NOMO-1 treated with dmso at 0.1 percent for 144 hours (cell line): ENCODE measurements at regions not wholly inside any gene's neighbourhood (a gene's known extent, or its start where the extent isn't known, plus 50 kb on each side); places are given as distances from the start of the nearest gene placed in this dataset.

Experiments used
- DNase-seq: peaks from one replicate; lab custom pipeline; 2025; ENCODE audit not compliant: unreplicated experiment; lab: John Stamatoyannopoulos, UW

DNA sequence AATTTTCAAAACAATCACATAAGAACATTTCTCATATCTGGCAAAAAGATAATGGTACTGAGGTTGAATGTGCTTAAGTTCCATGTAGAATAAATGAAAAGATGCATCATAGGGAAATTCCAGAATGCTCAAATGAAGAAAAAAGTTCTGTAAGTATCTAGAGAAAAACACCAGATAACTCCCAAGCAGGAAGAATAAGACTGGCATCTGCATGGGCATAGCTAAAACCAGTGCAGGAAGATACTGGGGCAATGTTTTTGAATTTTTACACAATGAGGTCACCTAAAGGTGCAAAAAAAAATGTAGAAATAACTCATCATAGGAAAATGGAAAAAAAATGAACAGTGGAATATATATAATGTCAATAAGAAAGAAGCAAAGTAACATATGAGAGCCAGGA, 275.2 kb downstream of the BAMBI start:
- no peak for DNase-seq

DNA sequence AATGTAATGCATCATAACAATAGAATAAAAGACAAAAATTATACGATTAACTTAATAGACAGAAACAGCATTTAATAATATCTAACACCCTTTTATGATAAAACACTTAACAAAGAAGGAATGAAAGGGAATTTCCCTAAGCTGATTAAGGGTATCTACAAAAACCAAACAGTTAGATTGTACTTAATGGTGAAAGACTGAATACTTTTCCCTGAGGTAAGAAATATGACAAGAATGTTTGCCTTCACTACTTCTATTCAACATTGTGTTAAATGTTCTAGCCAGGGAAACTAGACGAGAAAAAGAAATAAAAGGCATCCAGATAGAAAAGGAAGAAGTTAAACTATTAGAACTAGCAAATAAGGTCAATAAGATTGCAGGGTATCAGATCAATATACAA, 276.9 kb downstream of the BAMBI start:
- no peak for DNase-seq

DNA sequence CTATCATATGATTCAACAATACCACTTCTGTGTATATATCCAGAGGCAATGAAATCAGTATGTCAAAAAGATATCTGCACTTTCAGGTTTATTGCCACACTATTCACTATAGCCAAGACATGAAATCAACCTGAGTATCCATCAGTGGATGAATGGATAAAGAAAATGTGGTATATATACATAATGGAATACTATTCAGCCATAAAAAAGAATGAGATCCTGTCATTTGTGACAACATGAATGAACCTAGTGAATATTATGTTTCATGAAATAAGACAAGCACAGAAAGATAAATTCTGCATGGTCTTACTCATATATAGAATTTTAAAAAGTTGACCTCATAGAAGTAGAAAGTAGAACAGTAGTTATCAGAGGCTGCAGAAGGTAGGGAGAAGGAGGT, 281.1 kb downstream of the BAMBI start:
- no peak for DNase-seq

DNA sequence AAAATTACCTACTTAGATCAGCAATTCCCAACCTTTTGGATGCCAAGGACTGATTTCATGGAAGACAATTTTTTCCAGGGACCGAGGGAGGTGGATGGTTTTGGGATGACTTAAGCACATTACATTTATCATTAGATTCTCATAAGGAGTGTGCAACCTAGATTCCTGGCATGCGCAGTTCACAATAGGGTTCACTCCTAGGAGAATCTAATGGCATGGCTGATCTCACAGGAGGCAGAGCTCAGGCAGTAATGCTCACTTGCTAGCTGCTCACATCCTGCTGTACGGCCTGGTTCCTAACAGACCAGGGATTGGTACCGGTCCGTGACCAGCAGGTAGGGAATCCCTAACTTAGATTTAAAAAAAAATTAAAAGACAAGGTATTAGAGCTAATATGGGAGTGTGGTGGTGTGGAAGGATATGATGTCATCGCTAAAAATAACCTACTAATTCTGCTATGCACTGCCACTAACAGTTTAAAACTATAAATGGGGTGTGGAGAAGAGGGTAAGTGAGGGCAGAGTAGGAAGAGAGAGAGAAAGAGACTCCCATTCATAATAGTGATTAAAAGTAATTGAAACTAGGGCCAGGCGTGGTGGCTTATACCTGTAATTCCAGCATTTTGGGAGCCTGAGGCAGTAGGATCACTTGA, 282.7 kb downstream of the BAMBI start:
- no peak for DNase-seq

DNA sequence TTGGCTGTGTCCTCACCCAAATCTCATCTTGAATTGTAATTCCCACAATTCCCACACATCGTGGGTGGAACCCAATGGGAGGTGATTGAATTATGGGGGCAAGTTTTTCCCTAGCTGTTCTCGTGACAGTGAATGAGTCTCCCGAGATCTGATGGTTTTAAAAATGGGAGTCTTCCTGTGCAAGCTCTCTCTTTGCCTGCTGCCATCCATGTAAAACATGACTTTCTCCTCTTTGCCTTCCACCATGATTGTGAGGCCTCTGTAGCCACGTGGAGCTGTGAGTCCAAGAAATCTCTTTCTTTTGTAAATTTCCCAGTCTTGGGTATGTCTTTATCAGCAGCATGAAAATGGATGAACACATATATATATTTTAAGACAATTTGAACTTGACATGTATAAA, 285.4 kb downstream of the BAMBI start:
- DNase-seq: no peak

DNA sequence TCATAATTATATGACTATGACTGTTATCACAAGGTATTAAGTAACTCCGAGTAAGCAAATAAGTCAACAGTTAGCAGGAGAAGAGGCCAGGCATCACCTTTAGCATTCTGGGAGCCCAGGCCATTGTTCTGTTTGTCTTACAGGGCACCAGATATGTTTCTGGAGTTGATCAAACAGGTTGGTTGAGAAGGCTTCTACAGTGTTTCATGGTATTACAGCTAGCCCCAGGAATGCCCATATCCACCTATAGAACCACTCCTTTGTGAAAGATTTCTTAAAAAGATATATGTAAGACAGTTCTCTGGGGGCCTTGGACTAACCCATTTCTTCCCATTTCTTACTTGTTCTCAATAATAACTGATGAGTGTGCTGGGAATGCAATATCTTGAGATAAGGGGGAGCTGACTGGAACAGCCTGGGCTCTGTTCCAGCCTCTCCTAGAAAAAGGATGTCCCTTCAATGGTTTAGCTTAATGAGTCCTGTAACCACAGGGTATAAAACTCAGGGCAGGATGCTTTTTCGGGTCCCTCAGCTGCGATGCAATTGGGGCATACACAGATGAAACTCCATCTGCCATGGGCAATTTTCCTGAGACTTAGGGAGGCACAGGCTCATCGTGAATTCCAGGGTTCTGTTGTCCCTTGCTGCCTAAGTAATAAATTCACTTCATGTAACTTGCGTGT, 286.4 kb downstream of the BAMBI start:
- DNase-seq: no peak

- no peak for DNase-seq
These were observed 288.6 kb downstream of the BAMBI start for GRCh38 chr10:28965937-28966336.

DNA sequence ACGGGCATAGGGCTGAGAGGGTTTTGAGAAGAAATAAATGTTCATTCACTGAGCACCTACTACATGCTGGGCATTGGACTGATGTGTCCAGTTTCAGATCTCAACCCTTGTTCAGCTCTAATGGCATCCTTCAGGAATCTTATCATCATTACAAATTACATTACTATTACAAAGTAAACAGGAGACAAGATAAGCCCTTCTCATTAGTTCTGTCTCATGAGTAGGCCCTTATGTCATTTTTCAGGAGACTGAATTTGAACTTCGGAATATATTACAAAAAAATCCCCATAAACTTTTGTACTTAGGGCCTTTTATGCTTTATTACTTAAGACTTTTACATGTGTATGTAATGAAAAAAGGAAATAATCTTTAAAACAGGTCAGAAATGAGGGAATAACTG, 289.7 kb downstream of the BAMBI start:
- DNase-seq: no peak

- no peak for DNase-seq
These were observed 292.1 kb downstream of the BAMBI start for GRCh38 chr10:28969413-28969812.

DNA sequence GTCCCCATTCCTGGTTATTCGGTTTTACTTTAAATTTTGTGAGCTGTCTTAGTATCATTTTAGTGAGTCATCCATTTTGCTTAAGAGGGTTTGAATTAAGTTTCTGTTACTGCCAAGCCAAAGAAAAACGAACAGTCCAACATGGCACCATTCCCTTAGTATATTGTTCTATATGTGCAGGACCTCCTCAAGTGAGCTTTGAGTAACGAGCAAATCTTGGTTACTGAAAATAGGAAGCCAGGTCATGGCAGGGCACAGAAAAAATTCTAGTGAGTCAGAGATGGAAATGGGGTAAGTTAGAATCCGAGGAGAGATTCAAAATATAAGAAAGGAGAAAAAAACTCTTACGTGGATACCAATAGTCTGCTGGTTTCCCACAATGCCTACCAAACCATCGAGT, 292.9 kb downstream of the BAMBI start:
- no peak for DNase-seq

DNA sequence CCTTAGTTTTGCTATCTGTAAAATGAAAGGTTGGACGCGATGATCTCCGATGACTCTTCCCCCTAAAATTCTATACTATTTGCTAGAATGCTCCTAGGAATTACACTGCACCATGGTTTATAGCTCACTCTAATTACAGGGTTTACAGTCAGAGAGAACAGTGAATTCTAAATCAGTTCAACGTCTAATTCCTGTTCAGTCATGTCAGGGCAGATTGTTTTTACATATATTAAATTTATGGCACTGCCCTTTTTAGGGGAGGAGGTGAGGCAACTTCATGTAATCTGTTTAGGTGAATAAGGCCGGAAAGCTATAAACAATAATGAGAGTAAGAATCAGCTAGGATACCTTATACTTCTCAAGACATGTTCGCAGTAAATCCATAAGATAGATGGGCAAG, 293.9 kb downstream of the BAMBI start:
- no peak for DNase-seq

GRCh38 chr10:28971764-28972163, 294.4 kb downstream of the BAMBI start:
- no peak for DNase-seq

DNA sequence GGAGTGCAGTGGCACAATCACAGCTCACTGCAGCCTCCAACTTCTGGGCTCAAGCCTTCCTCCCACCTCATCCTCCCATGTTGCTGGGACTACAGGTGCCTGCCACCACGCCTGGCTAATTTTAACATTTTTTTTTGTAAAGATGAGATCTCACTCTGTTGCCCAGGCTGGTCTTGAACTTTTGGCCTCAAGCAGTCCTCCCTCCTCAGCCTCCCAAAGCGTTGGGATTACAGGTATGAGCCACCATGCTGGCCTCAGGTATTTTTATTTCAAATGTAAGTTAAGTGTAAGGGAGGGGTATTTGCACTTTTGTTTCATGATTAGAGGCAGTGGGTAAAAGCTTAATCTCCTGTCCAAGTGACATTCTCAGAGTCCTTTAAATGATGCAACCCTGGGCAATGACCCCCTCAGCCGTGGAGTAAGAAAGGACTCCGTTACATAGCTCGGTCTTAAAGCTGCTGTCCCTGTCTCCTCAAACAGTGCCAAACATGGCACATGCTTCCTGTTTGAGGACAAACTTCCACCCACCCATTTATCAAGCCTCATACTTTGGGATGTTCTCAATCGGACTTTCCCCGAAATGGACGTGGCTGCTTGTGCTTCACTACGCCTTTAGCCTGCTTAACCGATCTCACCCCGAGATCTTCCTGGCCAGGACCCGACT, 296.1 kb downstream of the BAMBI start:
- no peak for DNase-seq

DNA sequence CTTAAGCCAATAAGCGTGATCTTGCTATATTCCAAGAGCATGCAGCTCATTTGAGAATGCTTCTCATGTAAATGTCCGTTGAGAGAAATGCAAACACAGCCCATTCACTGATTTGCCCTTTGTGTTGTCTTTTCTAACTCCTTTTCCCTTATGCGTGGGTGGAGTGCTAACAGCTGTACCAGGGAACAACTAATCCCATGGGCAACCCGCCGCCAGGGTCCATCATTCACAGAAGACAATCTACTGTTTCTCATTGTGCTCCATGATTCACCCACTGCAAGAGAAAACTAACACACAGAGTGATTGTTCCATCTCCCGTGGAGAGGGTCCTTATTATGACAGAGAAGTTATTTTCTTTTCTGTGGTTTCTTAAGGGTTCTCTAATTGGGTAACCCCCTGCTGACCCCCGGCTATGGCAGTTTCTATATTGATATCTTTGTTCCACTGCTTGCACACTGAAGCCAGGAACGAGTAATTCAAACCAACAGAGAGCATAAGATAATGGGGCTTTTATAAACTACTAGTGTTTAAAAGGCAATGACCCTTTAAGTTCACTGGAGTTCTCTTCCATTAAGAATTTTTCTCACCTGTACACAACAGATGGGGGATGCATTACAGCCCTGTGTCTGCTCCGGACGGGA, 298.7 kb downstream of the BAMBI start:
- no peak for DNase-seq

- DNase-seq: no peak
These were observed 300.2 kb downstream of the BAMBI start for GRCh38 chr10:28977518-28977917.

DNA sequence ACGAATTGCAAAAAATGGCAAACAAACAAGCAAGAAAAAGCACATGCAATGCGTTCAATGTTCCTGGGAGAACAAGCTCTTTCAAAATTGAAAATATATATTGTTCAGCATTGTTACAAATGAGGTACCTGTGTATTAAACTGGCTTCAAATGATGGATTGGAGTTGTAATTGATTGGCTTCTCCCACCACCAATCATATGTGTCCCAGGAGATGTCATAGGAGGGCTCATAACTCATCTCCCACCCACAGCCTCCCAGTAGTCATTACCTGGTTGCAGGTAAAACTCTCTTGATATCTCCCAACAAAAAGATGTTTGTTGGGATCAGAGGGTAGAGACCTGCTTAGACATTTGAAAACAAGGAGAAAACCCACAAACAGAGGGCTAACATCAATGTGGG, 302.9 kb downstream of the BAMBI start:
- no peak for DNase-seq

DNA sequence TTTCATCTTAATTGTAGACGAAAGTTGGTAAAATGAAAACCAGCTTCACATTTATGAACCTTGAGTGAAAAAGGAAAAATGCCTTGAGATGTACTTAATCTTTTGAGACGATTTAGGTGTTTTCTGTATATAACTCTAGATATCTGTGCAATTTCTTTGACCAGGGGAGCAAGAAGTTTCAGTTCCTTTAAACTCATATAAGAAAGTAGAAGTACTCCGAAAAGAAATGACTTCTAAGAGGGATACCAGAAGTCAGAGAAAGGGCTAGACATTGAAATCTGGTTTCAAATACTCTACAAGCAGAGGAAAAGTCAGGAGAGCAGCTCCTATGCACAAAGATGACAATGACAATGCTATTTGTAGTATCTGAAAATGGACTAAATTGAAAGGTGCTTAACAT, 303.7 kb downstream of the BAMBI start:
- DNase-seq: peak; percentile 22

GRCh38 chr10:28982974-28983373, 305.7 kb downstream of the BAMBI start:
- no peak for DNase-seq

DNA sequence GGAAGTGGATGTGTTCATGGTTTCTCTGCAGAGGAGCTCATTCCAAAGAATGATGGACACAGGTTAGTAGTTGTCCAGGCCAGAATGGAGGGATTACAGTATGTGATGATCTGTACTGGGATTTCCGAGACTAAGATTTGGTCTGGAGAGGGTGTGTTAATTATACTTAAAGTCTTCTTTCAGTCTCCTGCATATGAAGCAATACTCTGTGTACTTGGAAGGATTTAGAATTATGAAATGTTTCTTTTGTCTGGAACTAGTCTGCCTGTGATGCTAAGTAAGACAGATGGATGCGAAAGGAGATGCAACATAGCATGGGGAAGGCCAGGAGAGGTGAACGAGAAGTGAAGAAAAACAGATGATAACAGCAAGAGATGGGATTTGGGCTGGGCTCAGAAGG, 305.1 kb upstream of the LYZL1 start:
- no peak for DNase-seq

DNA sequence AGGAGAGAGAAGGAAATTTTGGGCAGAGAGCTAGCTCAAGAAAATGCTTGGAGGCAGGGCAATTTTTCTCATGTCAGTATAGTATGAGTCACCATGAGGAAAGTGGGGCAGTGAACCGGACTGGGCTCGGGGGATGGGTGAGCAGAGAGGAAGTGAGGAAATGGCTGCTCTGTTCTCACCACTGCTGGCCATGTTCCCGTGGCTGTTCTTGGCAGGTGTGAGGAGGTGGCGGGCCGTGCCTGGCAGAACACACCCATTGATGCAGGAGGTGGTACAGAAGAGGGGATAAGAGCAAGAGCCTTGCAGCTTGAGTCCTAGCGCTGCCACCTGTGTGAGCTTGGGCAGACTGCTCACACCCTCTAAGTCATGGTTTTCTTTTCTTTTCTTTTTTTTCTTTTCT, 304.4 kb upstream of the LYZL1 start:
- peak; percentile 78 for DNase-seq

GRCh38 chr10:28985137-28985885, 303.6 kb upstream of the LYZL1 start:
- DNase-seq: no peak
